ENCODE measurements at regions not wholly inside any gene's neighbourhood (a gene's known extent, or its start where the extent isn't known, plus 50 kb on each side); places are given as distances from the start of the nearest gene placed in this dataset.

GRCh38 chr2:150732491-150732890 lies 245.0 kb upstream of the RND3 start:
- TF ChIP-seq CTCF (IDR thresholded peaks at IDR 0.05) = no peak
- no peak for TF ChIP-seq POLR2AphosphoS5 (IDR thresholded peaks at IDR 0.05)
- no peak for TF ChIP-seq POLR2A (IDR thresholded peaks at IDR 0.05)
- TF ChIP-seq EP300 (IDR thresholded peaks at IDR 0.05) = no peak

All from gastroesophageal sphincter (tissue), 3 donors.